ENCODE measurements at regions not wholly inside any gene's neighbourhood (a gene's known extent, or its start where the extent isn't known, plus 50 kb on each side); places are given as distances from the start of the nearest gene placed in this dataset.

- DNase-seq, result no peak
- intact Hi-C loops (cut with DNase I), result no loop called here
- H3K36me3 ChIP-seq, result no peaks in the 10 kb centered on the region
- peaks cover 0 to 23% (median 16%) of the 10 kb centered on the region in 9 donors for H3K4me1 ChIP-seq
- no peaks in the 10 kb centered on the region for H3K9me3 ChIP-seq
- H3K27me3 ChIP-seq, result peaks cover 0 to 13% (median 7%) of the 10 kb centered on the region in 7 donors
- peak in 7 of 8 donors; percentile 38 to 84 (median 65) for ATAC-seq
- H3K4me3 ChIP-seq, result no peak overlapping the region
- 18 to 34% methylated on average over 4 of the region's 4 CpGs for WGBS, 2 donors
- TF ChIP-seq CTCF (IDR thresholded peaks at IDR 0.05), result no peak
- H3K27ac ChIP-seq, result peak overlapping the region in 1 of 10 donors; percentile 64
Measured at GRCh38 chr9:86405926-86406325, 51.7 kb upstream of the TUT7 start.

- peaks cover 0 to 13% (median 7%) of the 10 kb centered on the region in 7 donors for H3K27me3 ChIP-seq
- DNase-seq (no peak), ATAC-seq (no peak)
- H3K4me3 ChIP-seq, result no peak overlapping the region
- no peak for TF ChIP-seq CTCF (IDR thresholded peaks at IDR 0.05)
- H3K27ac ChIP-seq, result no peak overlapping the region
- no peaks in the 10 kb centered on the region for H3K36me3 ChIP-seq
- H3K4me1 ChIP-seq, result peaks cover 0 to 23% (median 16%) of the 10 kb centered on the region in 9 donors
- no peaks in the 10 kb centered on the region for H3K9me3 ChIP-seq
- whole genome bisulfite sequencing, 2 donors, result 67 to 75% methylated on average over 2 of the region's 2 CpGs
- intact Hi-C loops (cut with DNase I), result no loop called here
Measured at GRCh38 chr9:86405086-86405491, 50.9 kb upstream of the TUT7 start.

Measured in heart right ventricle (tissue), 16 donors.